Kidney (tissue), 13 donors: ENCODE measurements at regions not wholly inside any gene's neighbourhood (a gene's known extent, or its start where the extent isn't known, plus 50 kb on each side); places are given as distances from the start of the nearest gene placed in this dataset.

ENCODE experiments used
- DNase-seq, 5 donors: peaks; one replicate each; pipeline ENCODE4 v3.0.0-alpha.2; 2013 to 2020
- FAIRE-seq: peaks from 2 replicates; lab custom pipeline; 2012; peaks lifted over from hg19 to GRCh38; lab: Jason Lieb, UNC
- H3K27ac ChIP-seq, 2 donors: one replicate each; pipeline ENCODE4 v1.7.0; 2013; ENCODE audit warnings: low read depth in 2 of 2, low read length in 2 of 2, inconsistent platforms in 1 of 2
- H3K27me3 ChIP-seq: one replicate; pipeline ENCODE4 v1.7.1; 2013; ENCODE audit warnings: low read length, inconsistent platforms; ENCODE audit not compliant: control insufficient read depth, insufficient read depth
- H3K36me3 ChIP-seq, 3 donors: one replicate each; pipeline versions ENCODE4 v1.7.0 to v1.7.1; 2013; ENCODE audit warnings: low read length in 3 of 3, control low read depth in 1 of 3, inconsistent platforms in 1 of 3; ENCODE audit not compliant: insufficient read depth in 3 of 3, control insufficient read depth in 2 of 3
- H3K4me1 ChIP-seq, 3 donors: one replicate each; pipeline versions ENCODE4 v1.7.0 to v1.7.1; 2013; ENCODE audit warnings: low read length in 3 of 3, inconsistent platforms in 1 of 3, low read depth in 1 of 3; ENCODE audit not compliant: control insufficient read depth in 2 of 3, insufficient read depth in 2 of 3
- H3K4me3 ChIP-seq, 3 donors: one replicate each; pipeline versions ENCODE4 v1.7.0 to v1.8.1; 2013; ENCODE audit warnings: low read length in 3 of 3, control low read depth in 1 of 3, inconsistent platforms in 1 of 3
- H3K9ac ChIP-seq, 3 donors: one replicate each; pipeline versions ENCODE4 v1.7.0 to v1.7.1; 2013; ENCODE audit warnings: low read length in 3 of 3, control low read depth in 1 of 3, inconsistent platforms in 1 of 3
- H3K9me3 ChIP-seq, 3 donors: one replicate each; pipeline versions ENCODE4 v1.7.0 to v1.7.1; 2013; ENCODE audit warnings: low read length in 3 of 3, control low read depth in 1 of 3, inconsistent platforms in 1 of 3; ENCODE audit not compliant: control insufficient read depth in 2 of 3, insufficient read depth in 1 of 3
- CTCF ChIP-seq: IDR thresholded peaks from 3 replicates; pipeline ENCODE4 v1.5.1; 2012; ENCODE audit warnings: mild to moderate bottlenecking, moderate library complexity, borderline replicate concordance; ENCODE audit not compliant: insufficient read depth; ENCODE audit errors: extremely low read depth
- intact Hi-C: fragments of 100-400 bp; cut with DNase I; formaldehyde crosslinking; loops from one replicate; pipeline ENCODE4 v1.11.1; 2022
- donor health status: control.
- donor health status: control.
- donor health status: control.
- donor health status: control.
- donor health status: control.
- donor health status: DM: yes; HTN: yes; CAD: no.
- donor health status: Normal renal cell carcinoma (clear cell type).

- Histone ChIP-seq H3K27ac (peak overlapping the region in 1 of 2 donors; percentile 34), H3K9me3 (no peaks in the 10 kb centered on the region), H3K4me1 (no peaks in the 10 kb centered on the region), H3K27me3 (no peaks in the 10 kb centered on the region), H3K9ac (no peak overlapping the region), H3K36me3 (no peaks in the 10 kb centered on the region), H3K4me3 (no peak overlapping the region)
- DNase-seq (no peak), FAIRE-seq (no peak)
- TF ChIP-seq CTCF = no peak
- intact Hi-C loops = no loop called here
Observed at GRCh38 chr12:47317175-47317915, 237.6 kb upstream of the AMIGO2 start.

- H3K4me3 ChIP-seq = no peak overlapping the region
- intact Hi-C loops = no loop called here
- no peaks in the 10 kb centered on the region for H3K27me3 ChIP-seq
- H3K9ac ChIP-seq = no peak overlapping the region
- H3K4me1 ChIP-seq = no peaks in the 10 kb centered on the region
- H3K36me3 ChIP-seq = no peaks in the 10 kb centered on the region
- TF ChIP-seq CTCF = no peak
- FAIRE-seq (no peak), DNase-seq (peak in 1 of 5 donors; percentile 11)
- H3K27ac ChIP-seq = no peak overlapping the region
- no peaks in the 10 kb centered on the region for H3K9me3 ChIP-seq
Observed at GRCh38 chr12:47316609-47317049, 236.9 kb upstream of the AMIGO2 start.

DNA sequence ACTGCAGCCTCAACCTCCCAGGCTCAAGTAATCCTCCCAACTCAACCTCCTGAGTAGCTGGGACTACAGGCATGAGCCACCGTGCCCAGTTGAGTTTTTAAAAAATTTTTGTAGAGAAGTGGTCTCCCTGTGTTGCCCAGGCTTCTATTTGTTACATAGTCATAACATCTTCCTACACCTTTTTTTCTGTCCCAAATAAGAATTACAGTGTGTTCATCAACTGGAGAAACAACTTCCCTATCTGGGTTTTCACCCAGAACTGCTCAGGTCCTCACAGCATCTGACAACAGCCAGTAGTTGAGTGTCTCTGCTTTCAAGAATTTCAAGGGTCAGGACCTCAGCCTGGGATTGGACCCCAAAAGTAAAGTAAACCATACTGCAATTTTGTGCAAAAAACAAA is 235.2 kb upstream of the AMIGO2 start:
- Histone ChIP-seq H3K9ac (no peak overlapping the region), H3K36me3 (no peaks in the 10 kb centered on the region), H3K9me3 (no peaks in the 10 kb centered on the region), H3K27me3 (no peaks in the 10 kb centered on the region), H3K27ac (no peak overlapping the region), H3K4me3 (no peak overlapping the region), H3K4me1 (no peaks in the 10 kb centered on the region)
- TF ChIP-seq CTCF = no peak
- intact Hi-C loops = no loop called here
- no peak for DNase-seq
- no peak for FAIRE-seq
